ENCODE measurements at regions not wholly inside any gene's neighbourhood (a gene's known extent, or its start where the extent isn't known, plus 50 kb on each side); places are given as distances from the start of the nearest gene placed in this dataset.

DNA sequence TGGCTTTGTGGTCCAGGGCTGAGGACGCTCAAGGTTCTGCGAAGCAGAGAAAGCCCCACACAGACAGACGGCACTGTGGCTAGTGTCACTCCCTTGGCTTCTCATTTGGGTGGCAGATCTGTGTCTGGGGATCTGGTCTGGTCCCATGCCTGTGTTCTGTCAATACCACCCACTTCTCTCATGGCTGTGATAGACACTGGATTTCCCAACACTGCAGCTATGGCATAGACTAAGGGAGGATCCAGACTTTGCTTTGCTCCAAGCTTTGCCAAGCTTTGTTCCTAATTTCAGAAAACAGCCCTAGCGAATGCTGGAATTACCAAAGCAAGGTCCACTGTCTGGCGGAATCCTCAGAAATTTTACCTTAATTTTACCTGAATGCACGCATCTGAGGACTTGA is 62.1 kb downstream of the GADD45G start:
- DNase-seq, result no peak
- Histone ChIP-seq H3K27me3 (ENCODE audit: control insufficient read depth, insufficient read depth, low read length) (no peaks in the 10 kb centered on the region), H3K4me3 (ENCODE audit: insufficient read depth, low read depth, low read length) (no peak overlapping the region), H3K36me3 (replicated peaks; ENCODE audit: control insufficient read depth, insufficient read depth, low read length) (no peaks in the 10 kb centered on the region)

- no peak for DNase-seq
- Histone ChIP-seq H3K4me3 (ENCODE audit: insufficient read depth, low read depth, low read length) (no peak overlapping the region), H3K36me3 (replicated peaks; ENCODE audit: control insufficient read depth, insufficient read depth, low read length) (no peaks in the 10 kb centered on the region), H3K27me3 (ENCODE audit: control insufficient read depth, insufficient read depth, low read length) (no peaks in the 10 kb centered on the region)
Observed at GRCh38 chr9:89667726-89668125, 62.9 kb downstream of the GADD45G start.

DNA sequence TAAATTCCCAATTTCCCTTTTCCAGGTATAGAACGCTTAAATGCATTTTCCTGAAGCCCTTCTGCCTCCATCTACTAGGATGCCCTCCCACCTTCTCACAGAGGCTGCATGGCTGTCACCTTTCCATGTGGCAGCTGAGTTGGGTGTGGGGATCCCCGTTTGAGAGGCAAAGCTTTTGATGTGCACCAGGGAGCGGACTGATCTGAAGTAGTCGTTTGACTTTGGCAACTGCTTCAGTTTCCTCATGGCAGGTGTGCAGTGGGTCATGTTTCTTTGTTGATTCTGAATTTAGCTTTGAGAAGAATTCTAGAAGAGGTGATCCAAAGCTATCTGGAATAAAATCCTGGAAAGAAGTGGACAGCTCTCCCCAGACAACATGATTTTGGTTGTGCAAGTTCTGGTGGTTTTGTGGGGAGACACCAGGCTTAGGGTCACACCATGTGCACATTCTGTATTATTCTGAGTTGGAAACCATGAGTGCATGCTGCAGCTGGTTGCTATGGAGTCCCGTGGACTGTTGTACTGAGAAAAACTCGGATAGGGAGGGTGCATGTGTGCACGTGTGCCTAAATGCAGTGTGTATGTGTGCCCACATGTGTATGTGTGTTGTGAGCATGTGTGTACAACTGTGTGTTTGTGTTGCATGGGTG is 63.5 kb downstream of the GADD45G start:
- no peaks in the 10 kb centered on the region for H3K27me3 ChIP-seq (ENCODE audit: control insufficient read depth, insufficient read depth, low read length)
- H3K4me3 ChIP-seq (ENCODE audit: insufficient read depth, low read depth, low read length), result no peak overlapping the region
- no peak for DNase-seq
- H3K36me3 ChIP-seq (replicated peaks; ENCODE audit: control insufficient read depth, insufficient read depth, low read length), result no peaks in the 10 kb centered on the region

DNA sequence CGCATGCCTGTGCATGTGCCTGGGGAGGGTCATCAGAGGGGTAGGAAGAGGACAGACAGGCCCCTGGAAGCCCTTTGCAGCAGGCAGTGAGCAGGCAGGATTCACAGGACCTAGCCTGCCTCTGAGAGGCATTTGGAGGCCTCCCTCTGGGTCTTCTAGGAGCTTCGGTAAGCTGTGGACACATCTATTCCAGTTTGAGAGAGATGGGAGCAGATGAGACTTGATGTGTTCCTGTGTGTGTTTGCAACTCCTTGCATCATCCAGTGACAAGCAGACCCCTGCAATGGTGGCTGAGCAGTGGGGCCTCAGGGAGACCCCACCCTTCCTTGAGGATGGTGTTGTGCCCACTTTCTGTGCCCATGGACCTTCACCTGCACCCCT is 64.0 kb downstream of the GADD45G start:
- Histone ChIP-seq H3K27me3 (ENCODE audit: control insufficient read depth, insufficient read depth, low read length) (no peaks in the 10 kb centered on the region), H3K4me3 (ENCODE audit: insufficient read depth, low read depth, low read length) (no peak overlapping the region), H3K36me3 (replicated peaks; ENCODE audit: control insufficient read depth, insufficient read depth, low read length) (no peaks in the 10 kb centered on the region)
- no peak for DNase-seq

- no peak overlapping the region for H3K4me3 ChIP-seq (ENCODE audit: insufficient read depth, low read depth, low read length)
- H3K27me3 ChIP-seq (ENCODE audit: control insufficient read depth, insufficient read depth, low read length), result no peaks in the 10 kb centered on the region
- no peak for DNase-seq
- no peaks in the 10 kb centered on the region for H3K36me3 ChIP-seq (replicated peaks; ENCODE audit: control insufficient read depth, insufficient read depth, low read length)
Observed at GRCh38 chr9:89669361-89669842, 64.6 kb downstream of the GADD45G start.

DNA sequence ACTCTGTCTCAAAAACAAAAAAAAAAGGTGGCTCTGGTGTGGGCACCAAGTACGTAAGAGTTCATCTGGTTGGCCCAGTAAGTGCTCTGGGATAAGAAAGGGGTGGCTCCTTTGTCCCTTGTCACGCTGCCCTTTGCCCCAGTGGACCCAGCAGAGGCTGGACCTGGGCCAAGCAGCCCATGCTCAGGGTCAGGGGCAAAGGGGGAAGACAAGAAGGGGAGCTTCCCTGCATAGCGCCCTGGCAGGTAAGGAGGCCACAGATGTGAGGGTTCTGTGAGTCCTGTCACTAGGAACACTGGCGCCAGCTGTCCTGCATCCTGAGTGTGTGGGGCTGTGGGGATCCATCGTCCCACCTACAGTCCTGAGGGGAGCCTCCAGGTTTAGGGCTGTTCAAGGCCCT is 65.3 kb downstream of the GADD45G start:
- no peaks in the 10 kb centered on the region for H3K36me3 ChIP-seq (replicated peaks; ENCODE audit: control insufficient read depth, insufficient read depth, low read length)
- no peak overlapping the region for H3K4me3 ChIP-seq (ENCODE audit: insufficient read depth, low read depth, low read length)
- DNase-seq, result no peak
- H3K27me3 ChIP-seq (ENCODE audit: control insufficient read depth, insufficient read depth, low read length), result no peaks in the 10 kb centered on the region

- no peak for DNase-seq
- no peaks in the 10 kb centered on the region for H3K36me3 ChIP-seq (replicated peaks; ENCODE audit: control insufficient read depth, insufficient read depth, low read length)
- no peaks in the 10 kb centered on the region for H3K27me3 ChIP-seq (ENCODE audit: control insufficient read depth, insufficient read depth, low read length)
- no peak overlapping the region for H3K4me3 ChIP-seq (ENCODE audit: insufficient read depth, low read depth, low read length)
Observed at GRCh38 chr9:89670801-89671434, 66.1 kb downstream of the GADD45G start.

- no peaks in the 10 kb centered on the region for H3K36me3 ChIP-seq (replicated peaks; ENCODE audit: control insufficient read depth, insufficient read depth, low read length)
- DNase-seq, result no peak
- no peak overlapping the region for H3K4me3 ChIP-seq (ENCODE audit: insufficient read depth, low read depth, low read length)
- H3K27me3 ChIP-seq (ENCODE audit: control insufficient read depth, insufficient read depth, low read length), result no peaks in the 10 kb centered on the region
Observed at GRCh38 chr9:89674667-89675057, 69.8 kb downstream of the GADD45G start.

DNA sequence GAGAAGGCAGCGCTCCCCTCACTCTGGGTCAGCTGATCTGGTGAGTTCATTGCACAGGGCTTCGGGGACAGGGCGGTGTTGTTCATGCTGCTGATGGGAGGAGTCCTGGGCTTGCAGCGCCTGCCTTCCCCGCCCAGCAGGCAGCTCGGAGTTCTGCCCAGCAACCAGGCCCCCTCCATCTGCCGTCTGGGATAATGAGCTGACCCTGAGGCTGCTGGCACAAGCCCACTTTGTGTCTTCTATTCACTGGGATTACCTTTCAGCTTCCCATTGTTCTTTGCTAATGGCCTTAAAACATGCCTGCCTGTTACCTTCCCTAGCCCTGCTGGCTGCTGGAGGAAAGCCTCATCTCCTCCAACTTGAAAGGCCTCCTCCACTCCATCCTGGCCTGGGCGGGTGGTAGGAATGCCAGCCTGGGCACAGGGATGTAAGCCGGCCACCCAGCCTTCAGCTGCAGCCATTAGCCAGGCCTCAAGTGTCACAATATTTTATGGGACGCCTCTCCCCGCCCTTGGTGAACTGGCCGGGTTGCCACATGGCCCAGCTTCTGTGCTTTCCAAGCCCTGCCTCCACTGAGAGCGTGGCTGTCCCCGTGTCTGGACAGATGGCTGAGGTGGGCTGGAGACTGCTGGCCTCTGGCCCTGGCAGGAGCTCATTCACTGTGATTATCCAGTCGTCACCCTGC is 70.4 kb downstream of the GADD45G start:
- no peaks in the 10 kb centered on the region for H3K36me3 ChIP-seq (replicated peaks; ENCODE audit: control insufficient read depth, insufficient read depth, low read length)
- H3K4me3 ChIP-seq (ENCODE audit: insufficient read depth, low read depth, low read length), result no peak overlapping the region
- peak; percentile 85 for DNase-seq
- H3K27me3 ChIP-seq (ENCODE audit: control insufficient read depth, insufficient read depth, low read length), result no peaks in the 10 kb centered on the region

DNA sequence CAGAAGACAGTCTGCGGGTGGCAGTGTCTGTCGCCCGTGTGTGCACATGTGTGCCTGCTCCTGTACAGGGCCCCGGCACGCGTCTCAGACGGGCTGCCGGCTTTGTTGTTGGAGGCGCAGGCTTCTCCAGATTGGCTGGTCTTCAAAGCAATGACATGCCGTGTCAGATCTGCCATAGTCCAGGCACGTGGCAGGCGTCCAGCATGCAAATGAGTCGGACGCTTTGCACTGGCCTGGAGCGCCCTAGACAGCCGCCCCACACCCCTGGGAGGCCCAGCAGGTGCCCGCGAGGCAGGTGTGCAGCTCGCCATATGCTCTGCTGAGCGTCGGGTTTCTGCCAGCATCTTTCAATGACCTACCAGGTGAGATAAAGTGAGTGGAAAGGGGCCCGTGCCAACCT is 71.5 kb downstream of the GADD45G start:
- Histone ChIP-seq H3K36me3 (replicated peaks; ENCODE audit: control insufficient read depth, insufficient read depth, low read length) (no peaks in the 10 kb centered on the region), H3K4me3 (ENCODE audit: insufficient read depth, low read depth, low read length) (no peak overlapping the region), H3K27me3 (ENCODE audit: control insufficient read depth, insufficient read depth, low read length) (no peaks in the 10 kb centered on the region)
- no peak for DNase-seq

- peak; percentile 93 for DNase-seq
- no peak overlapping the region for H3K4me3 ChIP-seq (ENCODE audit: insufficient read depth, low read depth, low read length)
- H3K27me3 ChIP-seq (ENCODE audit: control insufficient read depth, insufficient read depth, low read length), result no peaks in the 10 kb centered on the region
- H3K36me3 ChIP-seq (replicated peaks; ENCODE audit: control insufficient read depth, insufficient read depth, low read length), result no peaks in the 10 kb centered on the region
Observed at GRCh38 chr9:89677702-89678395, 73.0 kb downstream of the GADD45G start.

DNA sequence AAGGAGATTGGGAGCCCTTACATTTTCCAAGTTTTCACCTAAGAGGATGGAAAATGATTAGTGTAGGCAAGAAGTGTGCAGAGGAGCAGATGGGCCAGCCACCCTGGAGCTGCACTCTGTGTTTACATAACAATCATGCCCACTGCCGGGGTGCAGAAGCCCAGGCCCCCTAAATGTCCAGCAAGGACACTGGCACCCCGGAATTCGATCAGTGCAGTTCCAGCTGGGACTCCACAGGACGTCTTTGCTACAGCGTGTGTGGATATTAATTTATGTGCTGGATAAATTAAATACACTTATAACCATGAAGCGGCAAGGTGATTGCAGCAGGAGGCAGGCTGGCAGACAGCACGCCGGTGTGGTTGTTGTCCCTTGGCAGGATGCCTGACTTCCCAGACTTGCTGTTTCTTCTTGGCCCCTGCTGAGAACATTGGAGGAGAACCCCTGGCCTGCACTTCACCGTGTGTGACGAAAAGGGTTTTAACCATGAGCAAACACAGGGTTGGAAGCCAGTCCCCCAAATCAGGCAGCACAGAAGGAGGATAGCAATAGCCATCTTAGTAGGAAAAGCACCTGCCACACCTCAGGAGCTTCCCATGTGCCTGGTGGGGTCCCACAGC is 73.7 kb downstream of the GADD45G start:
- Histone ChIP-seq H3K4me3 (ENCODE audit: insufficient read depth, low read depth, low read length) (no peak overlapping the region), H3K36me3 (replicated peaks; ENCODE audit: control insufficient read depth, insufficient read depth, low read length) (no peaks in the 10 kb centered on the region), H3K27me3 (ENCODE audit: control insufficient read depth, insufficient read depth, low read length) (no peaks in the 10 kb centered on the region)
- DNase-seq, result peak; percentile 53

GRCh38 chr9:89679016-89679415 is 74.2 kb downstream of the GADD45G start:
- Histone ChIP-seq H3K36me3 (replicated peaks; ENCODE audit: control insufficient read depth, insufficient read depth, low read length) (no peaks in the 10 kb centered on the region), H3K27me3 (ENCODE audit: control insufficient read depth, insufficient read depth, low read length) (no peaks in the 10 kb centered on the region), H3K4me3 (ENCODE audit: insufficient read depth, low read depth, low read length) (no peak overlapping the region)
- DNase-seq, result no peak

GRCh38 chr9:89679581-89679980 is 74.8 kb downstream of the GADD45G start:
- no peak overlapping the region for H3K4me3 ChIP-seq (ENCODE audit: insufficient read depth, low read depth, low read length)
- no peak for DNase-seq
- H3K27me3 ChIP-seq (ENCODE audit: control insufficient read depth, insufficient read depth, low read length), result no peaks in the 10 kb centered on the region
- H3K36me3 ChIP-seq (replicated peaks; ENCODE audit: control insufficient read depth, insufficient read depth, low read length), result no peaks in the 10 kb centered on the region
